ENCODE measurements at regions not wholly inside any gene's neighbourhood (a gene's known extent, or its start where the extent isn't known, plus 50 kb on each side); places are given as distances from the start of the nearest gene placed in this dataset.

DNA sequence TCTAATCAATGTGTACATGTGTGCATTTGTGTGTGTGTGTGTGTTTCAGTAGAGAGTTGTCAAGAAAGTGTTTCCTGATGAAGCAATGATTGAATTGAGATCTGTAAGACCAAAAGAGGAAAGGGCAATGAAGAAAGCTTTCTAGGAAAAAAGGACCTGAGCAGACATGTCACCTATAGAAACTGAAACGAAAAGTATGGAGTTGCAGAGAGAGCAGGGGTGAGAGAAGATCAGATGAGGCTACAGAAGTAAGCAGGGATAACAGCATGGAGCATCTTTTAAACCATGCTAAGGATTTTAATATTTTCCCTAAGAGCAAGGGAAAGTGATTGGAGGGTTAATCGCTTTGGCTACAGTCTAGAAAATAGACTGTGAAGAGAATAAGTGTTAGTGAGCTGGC lies 1459.4 kb upstream of the TENM4 start:
- Histone ChIP-seq H3K4me3 (no peak overlapping the region), H3K9ac (no peak overlapping the region), H4K20me1 (ENCODE audit: low read depth) (no peaks in the 10 kb centered on the region), H2AFZ (replicated peaks) (no peak overlapping the region), H3K4me2 (no peak overlapping the region), H3K36me3 (no peaks in the 10 kb centered on the region), H3K27ac (no peak overlapping the region), H3K9me3 (ENCODE audit: low read depth) (no peaks in the 10 kb centered on the region), H3K79me2 (ENCODE audit: low read depth) (no peaks in the 10 kb centered on the region), H3K27me3 (no peaks in the 10 kb centered on the region), H3K4me1 (no peaks in the 10 kb centered on the region), H3F3A (ENCODE audit: low read depth) (no peaks in the 10 kb centered on the region)
- H3K4me3 Mint-ChIP-seq: no peak overlapping the region
- H3K36me3 Mint-ChIP-seq: peaks cover 1% of the 10 kb centered on the region
- no peaks in the 10 kb centered on the region for H3K4me1 Mint-ChIP-seq
- TF ChIP-seq CTCF (IDR thresholded peaks at IDR 0.05): no peak
- no peak for TF ChIP-seq EZH2 (IDR thresholded peaks at IDR 0.05)
- no peak for TF ChIP-seq EZH2phosphoT487 (IDR thresholded peaks at IDR 0.05)
- H3K27ac Mint-ChIP-seq: no peak overlapping the region
- peaks cover 11% of the 10 kb centered on the region for H3K9me3 Mint-ChIP-seq
- DNase-seq (ENCODE audit: low spot score): no peak
- peaks cover 2% of the 10 kb centered on the region for H3K27me3 Mint-ChIP-seq (ENCODE audit: insufficient read depth, low read depth)

GRCh38 chr11:80899381-80899780 lies 1458.6 kb upstream of the TENM4 start:
- H3K9me3 Mint-ChIP-seq: peaks cover 11% of the 10 kb centered on the region
- Histone ChIP-seq H3K27ac (no peak overlapping the region), H2AFZ (replicated peaks) (no peak overlapping the region), H3K4me3 (no peak overlapping the region), H3K4me1 (no peaks in the 10 kb centered on the region), H3K9me3 (ENCODE audit: low read depth) (no peaks in the 10 kb centered on the region), H3K4me2 (no peak overlapping the region), H3K9ac (no peak overlapping the region), H3F3A (ENCODE audit: low read depth) (no peaks in the 10 kb centered on the region), H3K36me3 (no peaks in the 10 kb centered on the region), H3K27me3 (no peaks in the 10 kb centered on the region), H4K20me1 (ENCODE audit: low read depth) (no peaks in the 10 kb centered on the region), H3K79me2 (ENCODE audit: low read depth) (no peaks in the 10 kb centered on the region)
- peaks cover 1% of the 10 kb centered on the region for H3K36me3 Mint-ChIP-seq
- peaks cover 2% of the 10 kb centered on the region for H3K27me3 Mint-ChIP-seq (ENCODE audit: insufficient read depth, low read depth)
- no peak overlapping the region for H3K27ac Mint-ChIP-seq
- TF ChIP-seq CTCF (IDR thresholded peaks at IDR 0.05) (no peak), EZH2phosphoT487 (IDR thresholded peaks at IDR 0.05) (no peak), EZH2 (IDR thresholded peaks at IDR 0.05) (no peak)
- no peak for DNase-seq (ENCODE audit: low spot score)
- H3K4me3 Mint-ChIP-seq: no peak overlapping the region
- H3K4me1 Mint-ChIP-seq: no peaks in the 10 kb centered on the region

- no peaks in the 10 kb centered on the region for H3K36me3 ChIP-seq
- no peak overlapping the region for H2AFZ ChIP-seq (replicated peaks)
- H3F3A ChIP-seq (ENCODE audit: low read depth): no peaks in the 10 kb centered on the region
- peaks cover 9% of the 10 kb centered on the region for H3K9me3 Mint-ChIP-seq
- H3K27ac ChIP-seq: no peak overlapping the region
- DNase-seq (ENCODE audit: low spot score): no peak
- H3K4me3 Mint-ChIP-seq: no peak overlapping the region
- no peak overlapping the region for H3K4me2 ChIP-seq
- no peak overlapping the region for H3K9ac ChIP-seq
- no peaks in the 10 kb centered on the region for H3K9me3 ChIP-seq (ENCODE audit: low read depth)
- no peak overlapping the region for H3K27ac Mint-ChIP-seq
- no peak for TF ChIP-seq CTCF (IDR thresholded peaks at IDR 0.05)
- TF ChIP-seq EZH2 (IDR thresholded peaks at IDR 0.05): no peak
- TF ChIP-seq EZH2phosphoT487 (IDR thresholded peaks at IDR 0.05): no peak
- H3K36me3 Mint-ChIP-seq: peaks cover 1% of the 10 kb centered on the region
- no peaks in the 10 kb centered on the region for H3K79me2 ChIP-seq (ENCODE audit: low read depth)
- H3K27me3 Mint-ChIP-seq (ENCODE audit: insufficient read depth, low read depth): peaks cover 2% of the 10 kb centered on the region
- H3K4me3 ChIP-seq: no peak overlapping the region
- no peaks in the 10 kb centered on the region for H4K20me1 ChIP-seq (ENCODE audit: low read depth)
- no peaks in the 10 kb centered on the region for H3K4me1 Mint-ChIP-seq
- H3K4me1 ChIP-seq: no peaks in the 10 kb centered on the region
- H3K27me3 ChIP-seq: no peaks in the 10 kb centered on the region
Observed at GRCh38 chr11:80898910-80899309, 1458.1 kb upstream of the TENM4 start.

DNA sequence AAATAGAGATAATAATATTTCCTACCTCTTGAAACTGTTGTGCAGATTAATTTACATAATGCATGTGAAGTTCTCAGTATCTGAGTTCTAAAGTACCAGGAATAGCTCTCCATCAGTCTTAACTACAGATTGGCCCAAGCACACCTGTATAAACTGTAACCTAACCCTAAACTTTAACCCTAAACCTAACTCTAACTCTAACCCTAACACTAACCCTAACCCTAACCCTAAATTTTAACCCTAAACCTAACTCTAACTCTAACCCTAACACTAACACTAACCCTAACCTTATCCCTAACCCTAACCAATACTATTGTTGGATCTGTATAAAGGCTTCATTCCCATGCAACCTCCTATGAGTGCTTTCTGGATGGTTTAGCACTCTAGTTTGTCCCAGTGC lies 1445.9 kb upstream of the TENM4 start:
- H3K4me1 ChIP-seq: no peaks in the 10 kb centered on the region
- no peak overlapping the region for H2AFZ ChIP-seq (replicated peaks)
- no peak overlapping the region for H3K4me2 ChIP-seq
- no peaks in the 10 kb centered on the region for H3F3A ChIP-seq (ENCODE audit: low read depth)
- Mint-ChIP-seq H3K9me3 (no peaks in the 10 kb centered on the region), H3K27ac (no peak overlapping the region), H3K27me3 (ENCODE audit: insufficient read depth, low read depth) (no peaks in the 10 kb centered on the region), H3K36me3 (no peaks in the 10 kb centered on the region), H3K4me1 (no peaks in the 10 kb centered on the region), H3K4me3 (no peak overlapping the region)
- H3K9me3 ChIP-seq (ENCODE audit: low read depth): no peaks in the 10 kb centered on the region
- no peak overlapping the region for H3K9ac ChIP-seq
- H3K27me3 ChIP-seq: no peaks in the 10 kb centered on the region
- H4K20me1 ChIP-seq (ENCODE audit: low read depth): no peaks in the 10 kb centered on the region
- no peak for TF ChIP-seq EZH2phosphoT487 (IDR thresholded peaks at IDR 0.05)
- TF ChIP-seq CTCF (IDR thresholded peaks at IDR 0.05): no peak
- TF ChIP-seq EZH2 (IDR thresholded peaks at IDR 0.05): no peak
- no peak overlapping the region for H3K4me3 ChIP-seq
- no peaks in the 10 kb centered on the region for H3K79me2 ChIP-seq (ENCODE audit: low read depth)
- DNase-seq (ENCODE audit: low spot score): no peak
- no peaks in the 10 kb centered on the region for H3K36me3 ChIP-seq
- no peak overlapping the region for H3K27ac ChIP-seq

Data from neural progenitor cell (in vitro differentiated cells).